BLaER1 (cell line): ENCODE measurements at regions not wholly inside any gene's neighbourhood (a gene's known extent, or its start where the extent isn't known, plus 50 kb on each side); places are given as distances from the start of the nearest gene placed in this dataset.
"Not testable (repeated sequence)": the region's sequence is repeated elsewhere in the genome, so short reads cannot be mapped to it uniquely, and the experiment has no call there.

Experiments
- H3K27ac ChIP-seq: shearing (Covaris generic); formaldehyde crosslinking; 2 replicates; pipeline ENCODE4 v1.8.1; 2022
- H3K27me3 ChIP-seq: shearing (Covaris generic); formaldehyde crosslinking; 2 replicates; pipeline ENCODE4 v1.8.1; 2022
- H3K36me3 ChIP-seq: shearing (Covaris generic); formaldehyde crosslinking; 2 replicates; pipeline ENCODE4 v1.8.1; 2022
- H3K4me1 ChIP-seq: shearing (Covaris generic); formaldehyde crosslinking; 2 replicates; pipeline ENCODE4 v1.8.1; 2022
- H3K4me2 ChIP-seq: shearing (Covaris generic); formaldehyde crosslinking; 2 replicates; pipeline ENCODE4 v1.8.1; 2022
- H3K4me3 ChIP-seq: shearing (Covaris generic); formaldehyde crosslinking; 2 replicates; pipeline ENCODE4 v1.8.1; 2022
- H3K9ac ChIP-seq: shearing (Covaris generic); formaldehyde crosslinking; 2 replicates; pipeline ENCODE4 v1.8.1; 2022
- H3K9me3 ChIP-seq: shearing (Covaris generic); formaldehyde crosslinking; 2 replicates; pipeline ENCODE4 v1.8.1; 2022
- H4K20me1 ChIP-seq: shearing (Covaris generic); formaldehyde crosslinking; 2 replicates; pipeline ENCODE4 v1.8.1; 2022
- Cebpa-rat ChIP-seq: shearing (Covaris generic); IDR thresholded peaks from 2 replicates; pipeline ENCODE4 v1.8.1; 2022

- Histone ChIP-seq H3K27ac (no peak overlapping the region), H4K20me1 (no peaks in the 10 kb centered on the region), H3K9me3 (no peaks in the 10 kb centered on the region), H3K9ac (no peak overlapping the region), H3K4me3 (no peak overlapping the region), H3K27me3 (no peaks in the 10 kb centered on the region), H3K4me1 (no peaks in the 10 kb centered on the region), H3K36me3 (no peaks in the 10 kb centered on the region), H3K4me2 (no peak overlapping the region)
- TF ChIP-seq Cebpa-rat: no peak
These were observed 133.0 kb upstream of the STK32A start for GRCh38 chr5:147101659-147102369.

GRCh38 chr5:147112899-147113298 is 121.9 kb upstream of the STK32A start:
- TF ChIP-seq Cebpa-rat: no peak
- Histone ChIP-seq H3K9me3 (no peaks in the 10 kb centered on the region), H3K4me1 (no peaks in the 10 kb centered on the region), H3K4me3 (no peak overlapping the region), H4K20me1 (no peaks in the 10 kb centered on the region), H3K27ac (no peak overlapping the region), H3K36me3 (no peaks in the 10 kb centered on the region), H3K27me3 (no peaks in the 10 kb centered on the region), H3K9ac (no peak overlapping the region), H3K4me2 (no peak overlapping the region)

- H3K4me1 ChIP-seq: no peaks in the 10 kb centered on the region
- H3K9ac ChIP-seq: no peak overlapping the region
- H3K4me2 ChIP-seq: no peak overlapping the region
- no peak overlapping the region for H3K4me3 ChIP-seq
- H4K20me1 ChIP-seq: no peaks in the 10 kb centered on the region
- no peak for TF ChIP-seq Cebpa-rat
- H3K27me3 ChIP-seq: no peaks in the 10 kb centered on the region
- H3K9me3 ChIP-seq: no peaks in the 10 kb centered on the region
- no peak overlapping the region for H3K27ac ChIP-seq
- no peaks in the 10 kb centered on the region for H3K36me3 ChIP-seq
These were observed 120.9 kb upstream of the STK32A start for GRCh38 chr5:147113967-147114366.

- not testable (repeated sequence) for H3K36me3 ChIP-seq, H3K9ac ChIP-seq, H3K4me2 ChIP-seq, H3K27me3 ChIP-seq, H4K20me1 ChIP-seq, H3K27ac ChIP-seq, H3K4me3 ChIP-seq, H3K4me1 ChIP-seq
- peaks cover 39% of the 10 kb centered on the region for H3K9me3 ChIP-seq
These were observed 95.1 kb upstream of the STK32A start for GRCh38 chr5:147139759-147140158.

GRCh38 chr5:147140558-147140957 is 94.3 kb upstream of the STK32A start:
- Histone ChIP-seq H3K36me3 (no peaks in the 10 kb centered on the region), H3K4me2 (no peak overlapping the region), H3K27me3 (no peaks in the 10 kb centered on the region), H3K9ac (no peak overlapping the region), H4K20me1 (no peaks in the 10 kb centered on the region), H3K27ac (no peak overlapping the region), H3K4me1 (no peaks in the 10 kb centered on the region), H3K9me3 (peaks cover 39% of the 10 kb centered on the region), H3K4me3 (no peak overlapping the region)
- TF ChIP-seq Cebpa-rat: no peak

- H3K27ac ChIP-seq, H3K4me2 ChIP-seq, H3K36me3 ChIP-seq, H3K27me3 ChIP-seq, H3K4me1 ChIP-seq, H4K20me1 ChIP-seq, H3K9ac ChIP-seq, H3K4me3 ChIP-seq: not testable (repeated sequence)
- H3K9me3 ChIP-seq: peaks cover 33% of the 10 kb centered on the region
These were observed 93.2 kb upstream of the STK32A start for GRCh38 chr5:147141580-147141979.

- Histone ChIP-seq H3K36me3 (no peaks in the 10 kb centered on the region), H3K9me3 (peaks cover 19% of the 10 kb centered on the region), H3K27ac (no peak overlapping the region), H3K4me3 (no peak overlapping the region), H4K20me1 (no peaks in the 10 kb centered on the region), H3K27me3 (no peaks in the 10 kb centered on the region), H3K4me1 (no peaks in the 10 kb centered on the region), H3K9ac (no peak overlapping the region), H3K4me2 (no peak overlapping the region)
- TF ChIP-seq Cebpa-rat: no peak
These were observed 91.6 kb upstream of the STK32A start for GRCh38 chr5:147143215-147143614.

- H3K27me3 ChIP-seq: no peaks in the 10 kb centered on the region
- no peaks in the 10 kb centered on the region for H3K36me3 ChIP-seq
- no peaks in the 10 kb centered on the region for H4K20me1 ChIP-seq
- no peak overlapping the region for H3K4me3 ChIP-seq
- no peak overlapping the region for H3K4me2 ChIP-seq
- TF ChIP-seq Cebpa-rat: no peak
- H3K27ac ChIP-seq: no peak overlapping the region
- H3K4me1 ChIP-seq: no peaks in the 10 kb centered on the region
- no peaks in the 10 kb centered on the region for H3K9me3 ChIP-seq
- H3K9ac ChIP-seq: no peak overlapping the region
These were observed 89.5 kb upstream of the STK32A start for GRCh38 chr5:147145328-147145727.

- H4K20me1 ChIP-seq: no peaks in the 10 kb centered on the region
- H3K4me3 ChIP-seq: no peak overlapping the region
- H3K27ac ChIP-seq: no peak overlapping the region
- H3K36me3 ChIP-seq: no peaks in the 10 kb centered on the region
- H3K9me3 ChIP-seq: no peaks in the 10 kb centered on the region
- H3K4me2 ChIP-seq: no peak overlapping the region
- H3K9ac ChIP-seq: no peak overlapping the region
- H3K4me1 ChIP-seq: no peaks in the 10 kb centered on the region
- TF ChIP-seq Cebpa-rat: no peak
- no peaks in the 10 kb centered on the region for H3K27me3 ChIP-seq
These were observed 86.1 kb upstream of the STK32A start for GRCh38 chr5:147148715-147149114.

- H3K27me3 ChIP-seq: no peaks in the 10 kb centered on the region
- H3K4me3 ChIP-seq: no peak overlapping the region
- H3K4me2 ChIP-seq: no peak overlapping the region
- no peaks in the 10 kb centered on the region for H4K20me1 ChIP-seq
- no peak overlapping the region for H3K27ac ChIP-seq
- H3K36me3 ChIP-seq: no peaks in the 10 kb centered on the region
- H3K9ac ChIP-seq: no peak overlapping the region
- no peak for TF ChIP-seq Cebpa-rat
- no peaks in the 10 kb centered on the region for H3K9me3 ChIP-seq
- no peaks in the 10 kb centered on the region for H3K4me1 ChIP-seq
These were observed 82.7 kb upstream of the STK32A start for GRCh38 chr5:147152086-147152485.

- Histone ChIP-seq H3K9me3 (no peaks in the 10 kb centered on the region), H3K9ac (no peak overlapping the region), H3K4me2 (no peak overlapping the region), H3K36me3 (no peaks in the 10 kb centered on the region), H4K20me1 (no peaks in the 10 kb centered on the region), H3K27ac (no peak overlapping the region), H3K4me3 (no peak overlapping the region), H3K27me3 (no peaks in the 10 kb centered on the region), H3K4me1 (no peaks in the 10 kb centered on the region)
- TF ChIP-seq Cebpa-rat: no peak
These were observed 80.0 kb upstream of the STK32A start for GRCh38 chr5:147154809-147155208.
